PC-9 (cell line): ENCODE measurements at regions not wholly inside any gene's neighbourhood (a gene's known extent, or its start where the extent isn't known, plus 50 kb on each side); places are given as distances from the start of the nearest gene placed in this dataset.

ENCODE experiments used
- BruUV-seq: library from RNA; stranded (reverse); fragments of 400-500 nt; replicated peaks from 2 replicates; lab custom pipeline; 2021; lab: Mats Ljungman, UMichigan
- CTCF ChIA-PET: fragments of 300-600 bp; sonication (Branson Sonifier 250); formaldehyde crosslinking; loops from one replicate; lab custom pipeline; 2022; ENCODE audit warnings: antibody characterized with exemption; lab: Charles Lee
- POLR2A ChIA-PET: fragments of 300-600 bp; sonication (Branson Sonifier 250); formaldehyde crosslinking; loops from one replicate; lab custom pipeline; 2022; ENCODE audit warnings: antibody characterized with exemption; ENCODE audit not compliant: unreplicated experiment; lab: Charles Lee
- DNase-seq, 2 experiments: peaks; one replicate each; pipeline versions ENCODE4 v3.0.0 to v3.0.0-alpha.2; 2015 to 2022; ENCODE audit warnings: mixed read lengths in 1 of 2
- H2AFZ ChIP-seq: fragments of 200-600 bp; sonication (generic); 2 replicates; pipeline ENCODE4 v1.8.1; 2017; ENCODE audit warnings: antibody characterized with exemption
- H3F3A ChIP-seq: fragments of 200-600 bp; sonication (generic); 2 replicates; pipeline ENCODE4 v1.8.1; 2017; ENCODE audit warnings: antibody characterized with exemption, mild to moderate bottlenecking, low read depth; ENCODE audit not compliant: insufficient read depth
- H3K27ac ChIP-seq: fragments of 200-600 bp; sonication (generic); 2 replicates; pipeline ENCODE4 v1.6.1; 2016; ENCODE audit warnings: mixed run types
- H3K27me3 ChIP-seq: fragments of 200-600 bp; sonication (generic); 2 replicates; pipeline ENCODE4 v1.6.1; 2016; ENCODE audit warnings: low read depth, mixed run types; ENCODE audit not compliant: insufficient read depth
- H3K36me3 ChIP-seq: fragments of 200-600 bp; sonication (generic); 2 replicates; pipeline ENCODE4 v1.6.1; 2016; ENCODE audit warnings: low read depth, mixed run types
- H3K4me1 ChIP-seq: fragments of 200-600 bp; sonication (generic); replicated peaks from 2 replicates; pipeline ENCODE4 v1.6.1; 2016; ENCODE audit warnings: mixed run types; ENCODE audit not compliant: insufficient read depth
- H3K4me2 ChIP-seq: fragments of 200-600 bp; sonication (generic); 2 replicates; pipeline ENCODE4 v1.6.1; 2017; ENCODE audit warnings: mixed run types
- H3K4me3 ChIP-seq: fragments of 200-600 bp; sonication (generic); 2 replicates; pipeline ENCODE4 v1.6.1; 2016; ENCODE audit warnings: mixed run types
- H3K79me2 ChIP-seq: fragments of 200-600 bp; sonication (generic); 2 replicates; pipeline ENCODE4 v1.6.1; 2017; ENCODE audit warnings: low read depth, mixed run types
- H3K9me2 ChIP-seq: fragments of 200-600 bp; sonication (generic); 2 replicates; pipeline ENCODE4 v1.8.1; 2017; ENCODE audit warnings: mild to moderate bottlenecking; ENCODE audit not compliant: insufficient read depth
- H3K9me3 ChIP-seq: fragments of 200-600 bp; sonication (generic); 2 replicates; pipeline ENCODE4 v1.8.1; 2016; ENCODE audit warnings: low read depth; ENCODE audit not compliant: insufficient read depth
- H4K20me1 ChIP-seq: fragments of 200-600 bp; sonication (generic); 2 replicates; pipeline ENCODE4 v1.8.1; 2017; ENCODE audit not compliant: insufficient read depth
- CTCF ChIP-seq: fragments of 200-600 bp; sonication (generic); conservative IDR thresholded peaks from 2 replicates; pipeline ENCODE4 v1.6.1; 2017; ENCODE audit warnings: mixed run types, antibody characterized with exemption, mild to moderate bottlenecking, moderate library complexity
- EZH2 ChIP-seq: fragments of 200-600 bp; sonication (generic); IDR thresholded peaks from 2 replicates; pipeline ENCODE4 v1.8.0; 2017; ENCODE audit warnings: antibody characterized with exemption, low read depth
- intact Hi-C: fragments of 100-400 bp; cut with micrococcal nuclease; formaldehyde crosslinking; loops from one replicate; pipeline ENCODE4 v1.10.0; 2022; ENCODE audit not compliant: unreplicated experiment

GRCh38 chr3:25844891-25845290, 55.0 kb downstream of the OXSM start:
- BruUV-seq, result no TSS peak
- no peaks in the 10 kb centered on the region for H3F3A ChIP-seq
- H3K9me2 ChIP-seq, result no peaks in the 10 kb centered on the region
- H3K27ac ChIP-seq, result no peak overlapping the region
- H3K4me2 ChIP-seq, result no peak overlapping the region
- intact Hi-C loops, result loop anchor here (2.0 to 5.0 kb wide), 3 partner anchors 52 to 867 kb away; no protein-coding TSS in a partner anchor
- H3K36me3 ChIP-seq, result no peaks in the 10 kb centered on the region
- H2AFZ ChIP-seq, result no peak overlapping the region
- ChIA-PET POLR2A (no interaction called here), CTCF (no interaction called here)
- no peaks in the 10 kb centered on the region for H3K4me1 ChIP-seq
- no peaks in the 10 kb centered on the region for H3K9me3 ChIP-seq
- no peak overlapping the region for H3K4me3 ChIP-seq
- H4K20me1 ChIP-seq, result no peaks in the 10 kb centered on the region; the same call in 1 of the 2 replicates
- TF ChIP-seq EZH2, result no peak
- no peaks in the 10 kb centered on the region for H3K79me2 ChIP-seq
- DNase-seq, result no peak
- no peaks in the 10 kb centered on the region for H3K27me3 ChIP-seq

- intact Hi-C loops, result no loop called here
- CTCF ChIA-PET, result no interaction called here
- POLR2A ChIA-PET, result interaction anchor here (0.5 to 0.6 kb wide), 2 partner anchors 18 to 1173 kb away, joined by 3 to 4 read pairs; no protein-coding TSS in a partner anchor
- no peaks in the 10 kb centered on the region for H3K4me1 ChIP-seq
- H3K9me3 ChIP-seq, result no peaks in the 10 kb centered on the region
- TF ChIP-seq EZH2 (no peak), CTCF (no peak)
- no peak overlapping the region for H3K4me2 ChIP-seq
- H3K4me3 ChIP-seq, result no peak overlapping the region
- no peaks in the 10 kb centered on the region for H3F3A ChIP-seq
- no peak overlapping the region for H3K27ac ChIP-seq
- H3K36me3 ChIP-seq, result no peaks in the 10 kb centered on the region
- H3K27me3 ChIP-seq, result no peaks in the 10 kb centered on the region
- H2AFZ ChIP-seq, result no peak overlapping the region
- H3K9me2 ChIP-seq, result no peaks in the 10 kb centered on the region
- DNase-seq, result no peak
- H4K20me1 ChIP-seq, result no peaks in the 10 kb centered on the region; the same call in 1 of the 2 replicates
- H3K79me2 ChIP-seq, result no peaks in the 10 kb centered on the region
- BruUV-seq, result no TSS peak
Measured at GRCh38 chr3:25846282-25846681, 56.4 kb downstream of the OXSM start.

- no peak for TF ChIP-seq CTCF
- TF ChIP-seq EZH2, result no peak
- intact Hi-C loops, result no loop called here
- CTCF ChIA-PET, result no interaction called here
- H3K9me3 ChIP-seq, result no peaks in the 10 kb centered on the region
- H2AFZ ChIP-seq, result no peak overlapping the region
- H3K27me3 ChIP-seq, result no peaks in the 10 kb centered on the region
- H3F3A ChIP-seq, result peaks cover 4% of the 10 kb centered on the region; the same call in 1 of the 2 replicates
- no peaks in the 10 kb centered on the region; the same call in 1 of the 2 replicates for H4K20me1 ChIP-seq
- H3K4me1 ChIP-seq, result peaks cover 6% of the 10 kb centered on the region; the same call in 1 of the 2 replicates
- no peaks in the 10 kb centered on the region for H3K79me2 ChIP-seq
- POLR2A ChIA-PET, result no interaction called here
- no peak overlapping the region for H3K27ac ChIP-seq
- BruUV-seq, result no TSS peak
- no peak overlapping the region for H3K4me2 ChIP-seq
- H3K4me3 ChIP-seq, result no peak overlapping the region
- H3K9me2 ChIP-seq, result no peaks in the 10 kb centered on the region
- no peaks in the 10 kb centered on the region for H3K36me3 ChIP-seq
- no peak for DNase-seq
Measured at GRCh38 chr3:25849091-25849490, 59.2 kb downstream of the OXSM start.
